ENCODE measurements at regions not wholly inside any gene's neighbourhood (a gene's known extent, or its start where the extent isn't known, plus 50 kb on each side); places are given as distances from the start of the nearest gene placed in this dataset.

DNA sequence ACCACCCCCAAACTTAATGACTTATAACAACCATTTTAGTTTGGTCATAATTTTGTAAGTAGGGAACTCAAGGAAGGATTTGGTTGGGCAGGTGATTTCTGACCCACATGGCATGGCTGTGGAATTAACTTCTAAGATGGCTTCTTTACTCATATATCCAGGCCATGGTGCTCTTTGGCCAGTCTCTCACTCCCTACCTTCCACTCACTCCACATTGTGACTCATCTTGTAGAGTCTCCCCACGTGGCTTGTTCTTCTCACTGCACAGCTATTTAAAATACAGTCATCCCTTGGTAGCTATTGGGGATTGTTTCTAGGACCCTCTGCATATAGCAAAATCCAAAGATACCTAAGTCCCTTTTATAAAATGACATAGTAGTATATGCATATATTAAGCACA, 76.6 kb upstream of the MAST4 start:
- peaks cover 4% of the 10 kb centered on the region for H3K4me1 ChIP-seq (ENCODE audit: control insufficient read depth, insufficient read depth, low read length)
- WGBS, 2 experiments (ENCODE audit: insufficient coverage in 1 of 2, insufficient read length in 1 of 2), result 80 to 90% methylated on average over 1 of the region's 1 CpG

DNA sequence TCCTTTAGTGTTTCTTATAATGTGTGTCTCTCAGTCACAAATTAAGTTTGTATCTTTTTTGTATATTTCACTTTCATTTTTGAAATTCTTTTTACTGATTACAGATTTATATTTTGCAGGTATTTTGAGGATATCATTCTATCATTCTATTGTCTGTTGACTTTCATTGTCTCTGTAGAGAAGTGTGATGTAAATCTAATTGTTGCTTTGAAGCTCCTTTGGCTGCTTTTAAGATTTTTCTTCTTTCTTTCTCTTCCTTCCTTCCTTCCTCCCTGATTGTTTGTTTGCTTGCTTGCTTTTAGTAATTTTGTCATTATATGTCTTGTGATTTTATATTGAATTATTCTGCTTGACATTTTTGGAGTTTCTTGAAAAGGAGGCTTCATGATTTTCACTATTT, 75.3 kb upstream of the MAST4 start:
- Mint-ChIP-seq H3K4me1 (peaks cover 17% of the 10 kb centered on the region), H3K27ac (no peak overlapping the region), H3K4me3 (no peak overlapping the region), H3K27me3 (ENCODE audit: insufficient read depth) (peaks cover 2% of the 10 kb centered on the region), H3K9me3 (peaks cover 25% of the 10 kb centered on the region), H3K36me3 (ENCODE audit: low read depth) (peaks cover 4% of the 10 kb centered on the region)
- Histone ChIP-seq H3K4me3 (ENCODE audit: low read length) (peak overlapping the region; percentile 62), H3K36me3 (ENCODE audit: control insufficient read depth, insufficient read depth, low read length) (no peaks in the 10 kb centered on the region), H3K27ac (ENCODE audit: low read depth, low read length) (no peak overlapping the region), H3K9ac (ENCODE audit: extremely low read depth, low read length, poor library complexity, severe bottlenecking) (no peak overlapping the region), H3K9me3 (ENCODE audit: control insufficient read depth, low read length) (peaks cover 37% of the 10 kb centered on the region), H3K27me3 (ENCODE audit: control insufficient read depth, insufficient read depth, low read length, poor library complexity, severe bottlenecking) (no peaks in the 10 kb centered on the region), H3K4me1 (ENCODE audit: control insufficient read depth, insufficient read depth, low read length) (peaks cover 4% of the 10 kb centered on the region)
- no peak for DNase-seq
- TF ChIP-seq, protein P1, sequence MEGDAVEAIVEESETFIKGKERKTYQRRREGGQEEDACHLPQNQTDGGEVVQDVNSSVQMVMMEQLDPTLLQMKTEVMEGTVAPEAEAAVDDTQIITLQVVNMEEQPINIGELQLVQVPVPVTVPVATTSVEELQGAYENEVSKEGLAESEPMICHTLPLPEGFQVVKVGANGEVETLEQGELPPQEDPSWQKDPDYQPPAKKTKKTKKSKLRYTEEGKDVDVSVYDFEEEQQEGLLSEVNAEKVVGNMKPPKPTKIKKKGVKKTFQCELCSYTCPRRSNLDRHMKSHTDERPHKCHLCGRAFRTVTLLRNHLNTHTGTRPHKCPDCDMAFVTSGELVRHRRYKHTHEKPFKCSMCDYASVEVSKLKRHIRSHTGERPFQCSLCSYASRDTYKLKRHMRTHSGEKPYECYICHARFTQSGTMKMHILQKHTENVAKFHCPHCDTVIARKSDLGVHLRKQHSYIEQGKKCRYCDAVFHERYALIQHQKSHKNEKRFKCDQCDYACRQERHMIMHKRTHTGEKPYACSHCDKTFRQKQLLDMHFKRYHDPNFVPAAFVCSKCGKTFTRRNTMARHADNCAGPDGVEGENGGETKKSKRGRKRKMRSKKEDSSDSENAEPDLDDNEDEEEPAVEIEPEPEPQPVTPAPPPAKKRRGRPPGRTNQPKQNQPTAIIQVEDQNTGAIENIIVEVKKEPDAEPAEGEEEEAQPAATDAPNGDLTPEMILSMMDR (conservative IDR thresholded peaks at IDR 0.05), result no peak

More for the DNA sequence above, 76.6 kb upstream of the MAST4 start:
- Histone ChIP-seq H3K9me3 (ENCODE audit: control insufficient read depth, low read length) (peaks cover 37% of the 10 kb centered on the region), H3K9ac (ENCODE audit: extremely low read depth, low read length, poor library complexity, severe bottlenecking) (no peak overlapping the region), H3K27me3 (ENCODE audit: control insufficient read depth, insufficient read depth, low read length, poor library complexity, severe bottlenecking) (no peaks in the 10 kb centered on the region), H3K4me3 (ENCODE audit: low read length) (peak overlapping the region; percentile 62), H3K36me3 (ENCODE audit: control insufficient read depth, insufficient read depth, low read length) (no peaks in the 10 kb centered on the region), H3K27ac (ENCODE audit: low read depth, low read length) (no peak overlapping the region)
- Mint-ChIP-seq H3K27ac (no peak overlapping the region), H3K4me3 (no peak overlapping the region), H3K4me1 (peaks cover 17% of the 10 kb centered on the region), H3K9me3 (peaks cover 25% of the 10 kb centered on the region), H3K27me3 (ENCODE audit: insufficient read depth) (peaks cover 7% of the 10 kb centered on the region), H3K36me3 (ENCODE audit: low read depth) (peaks cover 4% of the 10 kb centered on the region)
- no peak for DNase-seq
- TF ChIP-seq, protein P1 (conservative IDR thresholded peaks at IDR 0.05), result no peak

DNA sequence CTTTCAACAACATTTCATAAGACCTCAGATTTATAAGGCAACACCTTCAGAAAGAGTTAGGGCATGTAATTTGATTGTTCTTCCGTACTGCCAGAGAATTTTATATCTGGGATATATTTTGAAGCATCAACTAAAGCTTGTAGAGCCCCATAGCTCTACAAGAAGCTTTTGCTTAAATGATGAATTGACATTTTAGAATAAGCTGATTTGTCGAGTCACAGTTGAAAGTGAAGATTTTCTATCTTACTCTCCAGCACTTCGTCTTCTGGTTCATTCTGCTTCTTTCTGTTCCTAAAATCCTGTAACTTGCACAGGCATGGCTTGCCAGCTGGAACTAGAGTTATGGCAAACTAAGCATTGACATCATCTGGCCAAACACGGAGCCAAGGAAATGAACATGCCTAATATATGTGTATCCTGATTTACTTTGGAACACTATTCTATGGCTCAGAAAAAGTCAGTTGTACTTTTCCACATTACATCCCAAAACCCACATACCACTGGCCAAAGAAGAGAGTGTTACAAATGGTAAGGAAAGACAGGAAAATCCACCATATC, 68.6 kb upstream of the MAST4 start:
- H3K27me3 Mint-ChIP-seq (ENCODE audit: insufficient read depth), result no peaks in the 10 kb centered on the region
- Histone ChIP-seq H3K27ac (ENCODE audit: low read depth, low read length) (no peak overlapping the region), H3K9me3 (ENCODE audit: control insufficient read depth, low read length) (no peaks in the 10 kb centered on the region), H3K27me3 (ENCODE audit: control insufficient read depth, insufficient read depth, low read length, poor library complexity, severe bottlenecking) (no peaks in the 10 kb centered on the region), H3K4me1 (ENCODE audit: control insufficient read depth, insufficient read depth, low read length) (no peaks in the 10 kb centered on the region), H3K36me3 (ENCODE audit: control insufficient read depth, insufficient read depth, low read length) (no peaks in the 10 kb centered on the region), H3K4me3 (ENCODE audit: low read length) (no peak overlapping the region), H3K9ac (ENCODE audit: extremely low read depth, low read length, poor library complexity, severe bottlenecking) (no peak overlapping the region)
- H3K27ac Mint-ChIP-seq, result no peak overlapping the region
- no peak overlapping the region for H3K4me3 Mint-ChIP-seq
- no peaks in the 10 kb centered on the region for H3K36me3 Mint-ChIP-seq (ENCODE audit: low read depth)
- no peaks in the 10 kb centered on the region for H3K9me3 Mint-ChIP-seq
- WGBS, 2 experiments (ENCODE audit: insufficient coverage in 1 of 2, insufficient read length in 1 of 2), result 88 to 94% methylated on average over 2 to 4 of the region's 4 CpGs
- no peaks in the 10 kb centered on the region for H3K4me1 Mint-ChIP-seq
- TF ChIP-seq, protein P1 (conservative IDR thresholded peaks at IDR 0.05), result no peak
- DNase-seq, result no peak

Data from endodermal cell (in vitro differentiated cells).